ENCODE measurements at regions not wholly inside any gene's neighbourhood (a gene's known extent, or its start where the extent isn't known, plus 50 kb on each side); places are given as distances from the start of the nearest gene placed in this dataset.

GRCh38 chr11:27188696-27189095, 148.1 kb downstream of the BBOX1 start:
- H3K9ac ChIP-seq (ENCODE audit: insufficient read length) = no peak overlapping the region
- no peak overlapping the region for H3K27ac ChIP-seq
- DNase-seq (ENCODE audit: low read depth, low spot score) = no peak
- H3K4me3 ChIP-seq = no peak overlapping the region
- H3K9me3 ChIP-seq (ENCODE audit: low read depth, low read length) = peaks cover 4% of the 10 kb centered on the region; the same call in 1 of the 2 replicates
- no peaks in the 10 kb centered on the region for H3K36me3 ChIP-seq (ENCODE audit: insufficient read depth, low read length)
- TF ChIP-seq FOXP2 (optimal IDR thresholded peaks at IDR 0.05; ENCODE audit: control extremely low read depth, extremely low read length, insufficient read depth) = no peak
- no peak for TF ChIP-seq EZH2 (IDR thresholded peaks at IDR 0.05)
- TF ChIP-seq POLR2AphosphoS5 (IDR thresholded peaks at IDR 0.05; ENCODE audit: borderline replicate concordance, low read depth, low read length) = no peak

- no peak overlapping the region for H3K27ac ChIP-seq
- H3K9me3 ChIP-seq (ENCODE audit: low read depth, low read length) = peaks cover 4% of the 10 kb centered on the region; the same call in 1 of the 2 replicates
- TF ChIP-seq POLR2AphosphoS5 (IDR thresholded peaks at IDR 0.05; ENCODE audit: borderline replicate concordance, low read depth, low read length) (no peak), FOXP2 (optimal IDR thresholded peaks at IDR 0.05; ENCODE audit: control extremely low read depth, extremely low read length, insufficient read depth) (no peak), EZH2 (IDR thresholded peaks at IDR 0.05) (no peak)
- no peak for DNase-seq (ENCODE audit: low read depth, low spot score)
- H3K4me3 ChIP-seq = no peak overlapping the region
- no peak overlapping the region for H3K9ac ChIP-seq (ENCODE audit: insufficient read length)
- H3K36me3 ChIP-seq (ENCODE audit: insufficient read depth, low read length) = no peaks in the 10 kb centered on the region
These were observed 147.4 kb downstream of the BBOX1 start for GRCh38 chr11:27187848-27188621.

GRCh38 chr11:27187075-27187847, 146.6 kb downstream of the BBOX1 start:
- TF ChIP-seq EZH2 (IDR thresholded peaks at IDR 0.05) (no peak), POLR2AphosphoS5 (IDR thresholded peaks at IDR 0.05; ENCODE audit: borderline replicate concordance, low read depth, low read length) (no peak), FOXP2 (optimal IDR thresholded peaks at IDR 0.05; ENCODE audit: control extremely low read depth, extremely low read length, insufficient read depth) (no peak)
- H3K4me3 ChIP-seq = no peak overlapping the region
- no peak overlapping the region for H3K9ac ChIP-seq (ENCODE audit: insufficient read length)
- H3K9me3 ChIP-seq (ENCODE audit: low read depth, low read length) = peaks cover 4% of the 10 kb centered on the region; the same call in 1 of the 2 replicates
- H3K27ac ChIP-seq = no peak overlapping the region
- no peaks in the 10 kb centered on the region for H3K36me3 ChIP-seq (ENCODE audit: insufficient read depth, low read length)
- no peak for DNase-seq (ENCODE audit: low read depth, low spot score)

- no peak for DNase-seq (ENCODE audit: low read depth, low spot score)
- H3K27ac ChIP-seq = no peak overlapping the region
These were observed 146.0 kb downstream of the BBOX1 start for GRCh38 chr11:27186580-27186979.

GRCh38 chr11:27184458-27185312, 144.1 kb downstream of the BBOX1 start:
- Histone ChIP-seq H3K27ac (no peak overlapping the region), H3K9me3 (ENCODE audit: low read depth, low read length) (peaks cover 4% of the 10 kb centered on the region; the same call in 1 of the 2 replicates), H3K36me3 (ENCODE audit: insufficient read depth, low read length) (no peaks in the 10 kb centered on the region), H3K9ac (ENCODE audit: insufficient read length) (no peak overlapping the region), H3K4me3 (no peak overlapping the region)
- TF ChIP-seq POLR2AphosphoS5 (IDR thresholded peaks at IDR 0.05; ENCODE audit: borderline replicate concordance, low read depth, low read length) = no peak
- no peak for TF ChIP-seq EZH2 (IDR thresholded peaks at IDR 0.05)
- TF ChIP-seq FOXP2 (optimal IDR thresholded peaks at IDR 0.05; ENCODE audit: control extremely low read depth, extremely low read length, insufficient read depth) = no peak
- DNase-seq (ENCODE audit: low read depth, low spot score) = no peak

More at GRCh38 chr11:27186580-27186979, 146.0 kb downstream of the BBOX1 start:
- no peak for TF ChIP-seq FOXP2 (optimal IDR thresholded peaks at IDR 0.05; ENCODE audit: control extremely low read depth, extremely low read length, insufficient read depth)
- no peak for TF ChIP-seq POLR2AphosphoS5 (IDR thresholded peaks at IDR 0.05; ENCODE audit: borderline replicate concordance, low read depth, low read length)
- TF ChIP-seq EZH2 (IDR thresholded peaks at IDR 0.05) = no peak
- Histone ChIP-seq H3K9me3 (ENCODE audit: low read depth, low read length) (peaks cover 4% of the 10 kb centered on the region; the same call in 1 of the 2 replicates), H3K9ac (ENCODE audit: insufficient read length) (no peak overlapping the region), H3K4me3 (no peak overlapping the region), H3K36me3 (ENCODE audit: insufficient read depth, low read length) (no peaks in the 10 kb centered on the region)

GRCh38 chr11:27183672-27184457, 143.2 kb downstream of the BBOX1 start:
- peak; percentile 48 for DNase-seq (ENCODE audit: low read depth, low spot score)
- no peaks in the 10 kb centered on the region for H3K36me3 ChIP-seq (ENCODE audit: insufficient read depth, low read length)
- TF ChIP-seq POLR2AphosphoS5 (IDR thresholded peaks at IDR 0.05; ENCODE audit: borderline replicate concordance, low read depth, low read length) = no peak
- TF ChIP-seq FOXP2 (optimal IDR thresholded peaks at IDR 0.05; ENCODE audit: control extremely low read depth, extremely low read length, insufficient read depth) = no peak
- TF ChIP-seq EZH2 (IDR thresholded peaks at IDR 0.05) = no peak
- no peak overlapping the region for H3K4me3 ChIP-seq
- H3K9me3 ChIP-seq (ENCODE audit: low read depth, low read length) = peaks cover 4% of the 10 kb centered on the region; the same call in 1 of the 2 replicates
- H3K27ac ChIP-seq = no peak overlapping the region
- H3K9ac ChIP-seq (ENCODE audit: insufficient read length) = no peak overlapping the region

GRCh38 chr11:27179334-27179733, 138.7 kb downstream of the BBOX1 start:
- Histone ChIP-seq H3K4me3 (no peak overlapping the region), H3K9me3 (ENCODE audit: low read depth, low read length) (no peaks in the 10 kb centered on the region), H3K36me3 (ENCODE audit: insufficient read depth, low read length) (no peaks in the 10 kb centered on the region), H3K27ac (no peak overlapping the region), H3K9ac (ENCODE audit: insufficient read length) (no peak overlapping the region)
- TF ChIP-seq EZH2 (IDR thresholded peaks at IDR 0.05) (no peak), POLR2AphosphoS5 (IDR thresholded peaks at IDR 0.05; ENCODE audit: borderline replicate concordance, low read depth, low read length) (no peak), FOXP2 (optimal IDR thresholded peaks at IDR 0.05; ENCODE audit: control extremely low read depth, extremely low read length, insufficient read depth) (no peak)
- DNase-seq (ENCODE audit: low read depth, low spot score) = no peak

Measured in SK-N-MC (cell line).